ENCODE measurements at regions not wholly inside any gene's neighbourhood (a gene's known extent, or its start where the extent isn't known, plus 50 kb on each side); places are given as distances from the start of the nearest gene placed in this dataset.
A peak's percentile ranks its signal among the peaks of the same experiment; 100 is the strongest.
"Not testable (repeated sequence)": the region's sequence is repeated elsewhere in the genome, so short reads cannot be mapped to it uniquely, and the experiment has no call there.

DNA sequence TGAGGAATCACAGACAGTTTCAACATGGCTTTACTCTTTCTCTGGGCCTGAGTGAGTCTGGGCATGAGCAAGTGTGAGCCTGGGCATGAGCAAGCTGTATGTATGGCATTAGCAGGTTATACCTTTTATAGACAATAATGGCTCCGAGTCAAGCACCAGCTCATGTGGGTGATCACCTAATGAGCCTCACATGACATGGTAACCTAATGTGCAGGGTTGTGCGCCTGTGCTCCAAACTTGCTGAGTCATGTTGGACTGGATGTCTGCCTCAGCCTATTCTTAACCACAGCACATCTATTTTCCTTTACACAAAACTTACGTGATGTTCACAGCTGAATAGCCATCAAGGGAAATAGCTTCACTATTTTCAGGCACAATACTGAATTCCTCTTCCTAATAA lies 236.2 kb upstream of the NRIP1 start:
- TF ChIP-seq, protein P1, sequence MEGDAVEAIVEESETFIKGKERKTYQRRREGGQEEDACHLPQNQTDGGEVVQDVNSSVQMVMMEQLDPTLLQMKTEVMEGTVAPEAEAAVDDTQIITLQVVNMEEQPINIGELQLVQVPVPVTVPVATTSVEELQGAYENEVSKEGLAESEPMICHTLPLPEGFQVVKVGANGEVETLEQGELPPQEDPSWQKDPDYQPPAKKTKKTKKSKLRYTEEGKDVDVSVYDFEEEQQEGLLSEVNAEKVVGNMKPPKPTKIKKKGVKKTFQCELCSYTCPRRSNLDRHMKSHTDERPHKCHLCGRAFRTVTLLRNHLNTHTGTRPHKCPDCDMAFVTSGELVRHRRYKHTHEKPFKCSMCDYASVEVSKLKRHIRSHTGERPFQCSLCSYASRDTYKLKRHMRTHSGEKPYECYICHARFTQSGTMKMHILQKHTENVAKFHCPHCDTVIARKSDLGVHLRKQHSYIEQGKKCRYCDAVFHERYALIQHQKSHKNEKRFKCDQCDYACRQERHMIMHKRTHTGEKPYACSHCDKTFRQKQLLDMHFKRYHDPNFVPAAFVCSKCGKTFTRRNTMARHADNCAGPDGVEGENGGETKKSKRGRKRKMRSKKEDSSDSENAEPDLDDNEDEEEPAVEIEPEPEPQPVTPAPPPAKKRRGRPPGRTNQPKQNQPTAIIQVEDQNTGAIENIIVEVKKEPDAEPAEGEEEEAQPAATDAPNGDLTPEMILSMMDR (IDR thresholded peaks at IDR 0.05; ENCODE audit: insufficient read depth, low read depth, low read length, missing control alignments), result no peak
- DNase-seq (ENCODE audit: low read depth), result peak; percentile 8
- H3K4me3 ChIP-seq (ENCODE audit: low read depth, low read length), result no peak overlapping the region

DNA sequence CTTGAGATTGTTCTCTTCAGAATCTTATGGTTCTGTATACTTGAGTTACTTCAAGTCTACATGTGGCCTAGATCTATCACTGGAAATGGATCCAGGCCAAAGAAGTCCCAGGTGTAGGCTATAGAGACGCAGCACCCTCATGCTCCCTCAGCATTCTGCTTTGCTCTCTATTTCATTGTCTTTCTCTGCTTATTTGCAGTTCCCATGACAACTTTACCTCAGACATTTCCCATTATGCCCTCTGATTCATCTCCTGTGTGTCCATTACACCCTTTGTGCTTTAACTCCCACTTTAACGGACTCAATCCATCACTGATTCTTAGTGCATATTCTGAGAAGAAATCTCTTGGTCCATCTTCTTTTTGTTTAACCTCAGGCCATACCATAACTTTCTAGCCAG lies 236.9 kb upstream of the NRIP1 start:
- no peak for DNase-seq (ENCODE audit: low read depth)
- TF ChIP-seq, protein P1 (IDR thresholded peaks at IDR 0.05; ENCODE audit: insufficient read depth, low read depth, low read length, missing control alignments), result no peak
- no peak overlapping the region for H3K4me3 ChIP-seq (ENCODE audit: low read depth, low read length)

DNA sequence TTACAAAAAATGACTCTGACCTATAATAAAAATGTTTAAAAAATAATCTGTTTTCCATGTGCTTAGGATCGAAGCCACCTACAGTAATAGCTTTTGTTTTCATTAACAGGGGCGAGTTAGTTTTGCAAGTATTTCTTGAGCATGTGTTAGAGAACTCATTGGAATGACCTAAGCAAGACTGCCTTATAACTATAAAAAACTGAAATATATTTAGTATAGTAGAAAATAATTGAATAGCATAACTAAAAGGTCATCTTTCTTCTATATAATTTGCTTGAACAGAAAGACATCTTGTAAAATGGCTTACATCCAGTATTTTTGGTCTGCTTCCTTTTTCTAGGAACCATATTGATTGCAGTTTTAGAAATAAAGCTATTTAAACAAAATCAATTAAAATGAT lies 241.5 kb upstream of the NRIP1 start:
- TF ChIP-seq, protein P1 (IDR thresholded peaks at IDR 0.05; ENCODE audit: insufficient read depth, low read depth, low read length, missing control alignments), result no peak
- DNase-seq (ENCODE audit: low read depth), result no peak
- no peak overlapping the region for H3K4me3 ChIP-seq (ENCODE audit: low read depth, low read length)

DNA sequence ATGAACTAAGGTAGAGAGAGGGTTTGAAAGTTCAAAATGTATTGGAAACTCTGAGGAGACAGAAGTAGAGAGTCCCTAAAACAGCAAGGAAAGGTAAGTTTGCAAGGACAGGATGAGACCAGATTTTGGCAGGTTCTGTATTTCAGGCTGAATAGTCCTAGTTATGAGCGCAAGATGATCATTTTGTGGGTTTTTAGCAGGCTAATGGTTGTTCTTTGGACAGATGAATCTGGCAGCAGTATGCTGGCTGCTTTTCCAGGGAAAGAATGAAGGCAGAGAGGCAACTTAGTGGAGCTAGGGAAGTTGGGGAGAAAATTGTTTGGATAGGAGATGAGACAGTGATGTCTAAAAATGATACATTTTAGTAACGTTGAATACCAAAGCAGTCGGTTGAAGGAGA lies 243.5 kb upstream of the NRIP1 start:
- TF ChIP-seq, protein P1 (IDR thresholded peaks at IDR 0.05; ENCODE audit: insufficient read depth, low read depth, low read length, missing control alignments), result no peak
- no peak overlapping the region for H3K4me3 ChIP-seq (ENCODE audit: low read depth, low read length)
- no peak for DNase-seq (ENCODE audit: low read depth)

DNA sequence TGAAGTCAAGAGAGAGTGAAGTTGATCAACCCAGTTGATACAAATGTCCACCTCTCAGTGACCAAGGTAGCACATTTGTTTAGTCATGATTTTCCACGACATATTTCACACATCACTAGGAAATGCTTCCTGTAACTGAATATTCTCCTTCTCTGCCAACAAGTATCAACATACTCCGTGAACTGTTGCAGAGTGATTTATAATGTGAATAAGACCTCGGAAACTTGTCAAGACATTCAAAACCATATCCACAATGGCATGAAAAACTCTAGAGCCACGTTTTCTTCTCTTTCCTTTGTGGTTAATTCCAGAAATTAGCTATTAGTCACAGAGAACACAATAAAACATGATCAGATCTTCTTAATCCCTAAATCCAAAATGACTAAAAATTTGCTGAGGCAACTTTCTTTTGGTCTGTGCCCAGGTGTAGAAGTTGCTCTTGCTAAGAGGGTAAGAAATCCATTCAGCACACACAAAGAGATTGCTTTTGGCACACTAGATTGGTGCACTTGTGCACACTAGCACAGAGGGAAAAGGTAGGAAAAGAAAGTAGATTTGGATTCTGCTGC lies 244.3 kb upstream of the NRIP1 start:
- DNase-seq (ENCODE audit: low read depth), result no peak
- TF ChIP-seq, protein P1 (IDR thresholded peaks at IDR 0.05; ENCODE audit: insufficient read depth, low read depth, low read length, missing control alignments), result no peak
- H3K4me3 ChIP-seq (ENCODE audit: low read depth, low read length), result no peak overlapping the region

DNA sequence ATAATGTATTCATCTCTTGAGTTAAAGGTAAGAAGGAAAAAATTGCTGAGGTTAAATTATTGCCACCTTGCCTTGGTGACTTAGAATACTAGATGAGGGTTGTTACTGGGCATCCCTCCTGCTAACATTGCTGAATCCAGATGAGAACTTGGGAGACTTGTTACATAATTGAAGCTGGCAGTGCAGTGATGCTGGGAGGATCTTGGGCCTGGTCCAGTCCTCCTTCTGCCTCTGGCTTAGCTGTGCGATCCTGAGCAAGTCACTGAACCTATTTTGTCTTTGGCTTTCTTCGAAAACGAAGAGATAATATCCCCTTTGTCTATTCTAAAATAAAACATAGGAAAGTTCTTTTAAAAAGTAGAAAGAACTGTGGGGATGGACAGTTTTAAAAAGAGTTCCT lies 244.9 kb upstream of the NRIP1 start:
- no peak overlapping the region for H3K4me3 ChIP-seq (ENCODE audit: low read depth, low read length)
- TF ChIP-seq, protein P1 (IDR thresholded peaks at IDR 0.05; ENCODE audit: insufficient read depth, low read depth, low read length, missing control alignments), result no peak
- no peak for DNase-seq (ENCODE audit: low read depth)

- TF ChIP-seq, protein P1 (IDR thresholded peaks at IDR 0.05; ENCODE audit: insufficient read depth, low read depth, low read length, missing control alignments), result no peak
- DNase-seq (ENCODE audit: low read depth), result no peak
- no peak overlapping the region for H3K4me3 ChIP-seq (ENCODE audit: low read depth, low read length)
Observed at GRCh38 chr21:15311510-15311909, 246.7 kb upstream of the NRIP1 start.

DNA sequence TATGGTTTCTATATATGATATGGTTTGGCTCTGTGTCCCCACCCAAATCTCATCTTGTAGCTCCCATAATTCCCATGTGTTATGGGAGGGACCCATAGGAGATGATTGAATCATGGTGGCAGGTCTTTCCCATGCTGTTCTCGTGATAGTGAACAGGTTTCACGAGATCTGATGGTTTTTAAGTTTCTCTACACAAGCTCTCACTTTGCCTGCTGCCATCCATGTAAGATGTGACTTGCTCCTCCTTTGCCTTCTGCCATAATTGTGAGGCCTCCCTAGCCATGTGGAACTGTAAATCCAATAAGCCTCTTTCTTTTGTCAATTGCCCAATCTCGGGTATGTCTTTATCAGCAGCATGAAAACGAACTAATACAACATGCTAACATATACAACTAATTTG lies 252.2 kb upstream of the NRIP1 start:
- not testable (repeated sequence) for DNase-seq (ENCODE audit: low read depth)

More for the DNA sequence above, 252.2 kb upstream of the NRIP1 start:
- not testable (repeated sequence) for H3K4me3 ChIP-seq (ENCODE audit: low read depth, low read length)

All from GM12865 (cell line).